GM19328 (cell line): ENCODE measurements at regions not wholly inside any gene's neighbourhood (a gene's known extent, or its start where the extent isn't known, plus 50 kb on each side); places are given as distances from the start of the nearest gene placed in this dataset.

Experiments used
- ATAC-seq: cut with Tn5 transposase; IDR thresholded peaks from one replicate; pipeline ENCODE4 v1.9.1; 2021; ENCODE audit warnings: mild to moderate bottlenecking, moderate library complexity; ENCODE audit not compliant: unreplicated experiment

DNA sequence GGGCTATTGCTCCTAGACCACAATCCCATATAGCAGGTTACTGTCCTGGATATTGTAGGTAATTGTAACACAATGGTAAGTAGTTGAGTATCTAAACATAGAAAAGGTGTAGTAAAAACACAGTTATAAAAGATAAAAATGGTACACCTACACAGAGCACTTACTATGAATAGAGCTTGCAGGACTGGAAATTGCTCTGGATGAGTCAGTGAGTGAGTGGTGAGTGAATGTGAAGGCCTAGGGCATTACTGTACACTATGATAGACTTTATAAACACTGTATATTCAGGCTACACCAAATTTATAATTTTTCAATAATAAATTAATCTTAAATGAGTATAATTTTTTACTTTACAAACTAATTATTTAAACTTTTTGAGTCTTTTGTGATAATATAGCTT, 425.7 kb downstream of the PABPC4L start:
- no peak for ATAC-seq

DNA sequence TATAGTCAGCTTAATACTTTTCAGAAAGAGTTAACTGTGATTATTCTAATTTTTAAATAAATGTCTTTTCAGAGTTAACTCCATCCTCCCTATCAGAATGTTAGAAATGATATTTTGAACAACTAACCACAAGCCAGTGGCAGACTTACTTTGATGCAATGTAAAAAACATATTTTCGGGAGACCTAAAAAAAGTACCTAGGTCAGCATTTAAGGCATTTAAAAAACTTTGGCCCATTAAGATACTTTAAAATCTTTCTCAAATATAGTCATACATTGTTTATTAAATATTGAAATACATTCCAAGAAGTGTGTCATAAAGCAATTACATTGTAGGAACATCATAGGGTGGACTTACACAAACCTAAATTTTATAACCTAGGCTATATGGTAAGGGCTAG, 426.1 kb downstream of the PABPC4L start:
- ATAC-seq = no peak

DNA sequence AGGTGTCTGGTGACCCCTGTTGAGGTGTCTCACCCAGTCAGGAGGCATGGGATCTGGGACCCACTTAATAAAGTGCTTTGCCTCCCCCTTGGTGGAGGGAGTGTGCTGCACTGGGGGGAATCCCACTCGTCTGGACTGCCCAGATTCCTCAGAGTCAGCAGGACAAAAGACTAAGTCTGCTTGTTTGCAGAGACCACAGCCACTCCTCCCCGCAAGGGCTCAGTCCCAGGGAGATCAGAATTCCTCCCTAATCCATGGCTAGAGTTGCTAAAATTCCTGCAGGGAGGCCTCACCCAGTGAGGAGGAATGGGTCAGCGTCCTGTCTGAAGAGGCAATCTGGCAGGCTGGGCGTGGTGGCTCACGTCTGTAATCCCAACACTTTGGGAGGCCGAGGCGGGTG, 442.2 kb downstream of the PABPC4L start:
- ATAC-seq = no peak

- ATAC-seq = no peak
Observed at GRCh38 chr4:133741766-133742165, 459.8 kb downstream of the PABPC4L start.

- no peak for ATAC-seq
Observed at GRCh38 chr4:133720001-133720400, 481.6 kb downstream of the PABPC4L start.

DNA sequence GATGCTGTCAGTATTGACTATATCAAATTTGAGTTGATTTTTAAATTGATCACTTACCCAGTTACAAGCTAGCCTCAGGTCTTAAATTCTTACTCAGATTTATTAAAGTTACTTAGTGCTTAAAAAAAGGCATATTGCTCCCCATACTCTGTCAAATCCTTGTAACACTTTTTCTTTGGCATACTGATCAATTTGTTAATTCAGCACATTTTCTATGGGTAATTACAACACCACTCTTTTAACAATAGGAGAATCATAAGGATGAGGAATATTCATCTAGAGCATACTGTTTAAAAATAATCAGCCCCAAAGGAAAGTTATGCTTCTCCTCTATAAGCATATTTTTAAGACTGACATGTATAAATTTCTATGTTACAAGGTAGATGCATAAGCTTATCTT, 482.5 kb downstream of the PABPC4L start:
- no peak for ATAC-seq

- ATAC-seq = no peak
Observed at GRCh38 chr4:133714211-133714610, 487.4 kb downstream of the PABPC4L start.

DNA sequence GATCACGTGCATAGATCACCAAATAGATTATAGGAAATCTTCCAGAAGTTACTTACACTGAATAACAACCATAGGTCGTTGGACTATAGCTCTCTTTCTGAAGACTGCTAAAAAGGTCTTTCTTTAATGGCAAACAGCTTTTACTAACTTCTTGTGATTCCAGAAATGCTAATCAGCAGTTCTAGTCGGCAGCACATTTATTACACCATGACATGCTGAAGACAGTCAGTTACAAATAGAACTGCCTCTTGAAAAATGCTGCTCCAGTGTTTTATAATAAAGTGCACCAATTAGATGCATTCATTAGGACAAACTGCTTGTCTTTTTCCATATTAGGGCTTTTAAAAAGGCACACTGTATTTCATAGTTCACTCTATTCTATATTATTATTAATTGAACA, 488.2 kb downstream of the PABPC4L start:
- no peak for ATAC-seq

- ATAC-seq = no peak
Observed at GRCh38 chr4:133711817-133712216, 489.8 kb downstream of the PABPC4L start.

- no peak for ATAC-seq
Observed at GRCh38 chr4:133694416-133694815, 507.2 kb downstream of the PABPC4L start.

- ATAC-seq = no peak
Observed at GRCh38 chr4:133683967-133684366, 517.6 kb downstream of the PABPC4L start.

DNA sequence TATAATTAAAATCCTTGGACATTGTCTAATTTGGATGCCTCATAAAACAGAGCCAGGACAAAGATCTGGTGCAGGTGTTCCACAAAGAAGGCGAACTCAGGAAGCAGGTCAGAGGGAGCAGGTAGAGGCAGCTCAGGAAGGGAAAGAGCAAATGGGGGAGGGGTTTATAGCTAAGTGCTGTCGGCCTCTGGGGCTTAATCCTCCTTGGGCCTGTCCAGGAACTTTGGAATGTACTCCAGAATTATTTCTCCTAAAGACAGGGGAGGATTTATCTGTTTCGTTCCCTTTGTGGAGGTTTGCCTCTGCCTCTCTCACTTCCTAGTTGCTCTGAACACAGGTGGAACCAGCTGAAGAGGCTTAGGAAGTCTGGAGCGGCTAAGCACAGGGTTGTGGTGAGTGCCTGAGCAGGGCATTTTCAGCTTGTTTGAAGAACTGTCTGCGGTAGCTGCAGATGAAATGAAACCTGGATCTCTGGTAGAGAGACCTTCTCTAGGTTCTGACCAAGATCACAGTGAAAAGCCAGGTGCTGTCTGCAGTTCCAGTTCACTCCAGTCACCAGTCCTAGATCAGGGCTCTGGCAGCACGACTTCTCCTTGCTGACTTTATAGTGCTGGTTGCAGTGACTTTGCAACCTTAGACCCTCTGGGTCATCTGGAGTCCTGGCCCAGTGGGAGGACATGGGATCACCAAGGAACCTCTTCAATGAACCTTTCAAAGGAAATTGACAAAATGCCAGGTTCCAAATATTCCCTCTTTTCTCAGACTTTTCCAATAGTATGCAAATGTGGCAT, 519.2 kb downstream of the PCDH10 start:
- no peak for ATAC-seq

DNA sequence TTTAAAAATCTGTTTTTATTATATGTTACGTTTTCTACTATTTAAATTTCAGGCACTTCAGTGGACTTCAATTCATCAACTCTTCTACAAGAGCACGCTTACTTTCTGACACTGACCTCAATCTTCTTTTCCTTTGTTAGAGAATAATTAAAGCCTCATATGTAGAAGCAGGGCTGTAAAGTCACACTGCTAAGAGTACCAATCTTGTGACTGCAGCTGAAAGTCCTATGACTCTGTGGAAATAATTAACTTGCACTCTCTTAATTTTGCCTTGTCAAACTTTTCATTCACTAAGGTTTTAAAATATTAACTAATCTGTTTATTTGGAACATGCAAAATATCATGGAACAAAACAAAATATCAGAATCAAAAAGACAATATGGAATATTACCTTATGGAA, 498.1 kb downstream of the PCDH10 start:
- no peak for ATAC-seq

GRCh38 chr4:133641191-133641590, 492.1 kb downstream of the PCDH10 start:
- no peak for ATAC-seq

- no peak for ATAC-seq
Observed at GRCh38 chr4:133638751-133639150, 489.7 kb downstream of the PCDH10 start.

- ATAC-seq = no peak
Observed at GRCh38 chr4:133637161-133637560, 488.1 kb downstream of the PCDH10 start.

GRCh38 chr4:133624744-133625143, 475.6 kb downstream of the PCDH10 start:
- ATAC-seq = no peak

- no peak for ATAC-seq
Observed at GRCh38 chr4:133623847-133624246, 474.8 kb downstream of the PCDH10 start.

DNA sequence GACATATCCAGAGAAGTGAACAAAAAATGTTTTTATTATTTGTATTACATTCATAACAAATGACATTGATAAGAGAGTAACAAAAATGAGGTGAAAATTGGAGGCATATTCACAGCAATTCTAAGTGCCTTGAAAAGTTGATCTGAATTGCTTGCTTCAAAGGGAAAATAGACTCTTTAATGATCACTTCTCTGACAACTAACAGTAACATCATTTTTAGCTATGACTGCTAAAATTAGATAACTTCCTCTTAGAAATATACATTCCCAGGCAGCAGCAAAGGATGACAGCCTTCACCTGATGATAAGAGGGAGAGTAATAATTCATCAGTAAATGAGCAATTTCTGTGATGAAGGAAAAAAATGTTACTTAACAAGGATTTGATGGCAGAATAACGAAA, 472.5 kb downstream of the PCDH10 start:
- no peak for ATAC-seq

GRCh38 chr4:133620555-133620954, 471.5 kb downstream of the PCDH10 start:
- no peak for ATAC-seq

GRCh38 chr4:133618963-133619362, 469.9 kb downstream of the PCDH10 start:
- ATAC-seq = no peak

GRCh38 chr4:133600008-133600407, 450.9 kb downstream of the PCDH10 start:
- ATAC-seq = no peak

DNA sequence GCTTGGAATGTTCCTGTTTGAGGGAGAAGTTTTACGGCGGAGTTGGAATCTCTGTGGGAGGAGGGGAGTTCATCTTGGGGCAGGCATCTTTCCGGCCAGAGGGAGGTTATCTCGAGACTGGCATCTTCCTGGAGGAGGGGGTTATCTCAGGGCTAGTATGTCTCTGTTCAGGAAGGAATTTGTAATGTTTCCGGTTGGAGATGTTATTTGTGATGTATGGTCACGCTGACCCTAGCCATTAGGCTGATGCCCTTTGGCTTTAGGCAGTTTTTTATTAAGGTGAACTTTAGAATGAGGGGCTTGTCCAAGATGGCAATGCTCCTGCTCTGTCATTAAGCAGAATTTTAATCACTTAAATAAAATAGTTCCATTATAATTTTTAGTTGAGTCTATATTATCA, 449.7 kb downstream of the PCDH10 start:
- ATAC-seq = no peak
